C4-2B (cell line): ENCODE measurements at regions not wholly inside any gene's neighbourhood (a gene's known extent, or its start where the extent isn't known, plus 50 kb on each side); places are given as distances from the start of the nearest gene placed in this dataset.
"Not testable (repeated sequence)": the region's sequence is repeated elsewhere in the genome, so short reads cannot be mapped to it uniquely, and the experiment has no call there.

Experiments used
- H3K27ac ChIP-seq: fragments of 450-650 bp; 2 replicates; pipeline ENCODE4 v1.5.1; 2017
- ZFX ChIP-seq: fragments of 450-650 bp; IDR thresholded peaks from 2 replicates; pipeline ENCODE4 v1.6.1; 2017
- TF ChIP-seq, protein P1 (sequence below): fragments of 450-650 bp; conservative IDR thresholded peaks from 2 replicates; pipeline ENCODE4 v1.5.1; 2017; ENCODE audit warnings: mild to moderate bottlenecking

GRCh38 chr14:81772381-81772780 lies 238.7 kb upstream of the SEL1L start:
- no peak overlapping the region for H3K27ac ChIP-seq
- TF ChIP-seq, protein P1, sequence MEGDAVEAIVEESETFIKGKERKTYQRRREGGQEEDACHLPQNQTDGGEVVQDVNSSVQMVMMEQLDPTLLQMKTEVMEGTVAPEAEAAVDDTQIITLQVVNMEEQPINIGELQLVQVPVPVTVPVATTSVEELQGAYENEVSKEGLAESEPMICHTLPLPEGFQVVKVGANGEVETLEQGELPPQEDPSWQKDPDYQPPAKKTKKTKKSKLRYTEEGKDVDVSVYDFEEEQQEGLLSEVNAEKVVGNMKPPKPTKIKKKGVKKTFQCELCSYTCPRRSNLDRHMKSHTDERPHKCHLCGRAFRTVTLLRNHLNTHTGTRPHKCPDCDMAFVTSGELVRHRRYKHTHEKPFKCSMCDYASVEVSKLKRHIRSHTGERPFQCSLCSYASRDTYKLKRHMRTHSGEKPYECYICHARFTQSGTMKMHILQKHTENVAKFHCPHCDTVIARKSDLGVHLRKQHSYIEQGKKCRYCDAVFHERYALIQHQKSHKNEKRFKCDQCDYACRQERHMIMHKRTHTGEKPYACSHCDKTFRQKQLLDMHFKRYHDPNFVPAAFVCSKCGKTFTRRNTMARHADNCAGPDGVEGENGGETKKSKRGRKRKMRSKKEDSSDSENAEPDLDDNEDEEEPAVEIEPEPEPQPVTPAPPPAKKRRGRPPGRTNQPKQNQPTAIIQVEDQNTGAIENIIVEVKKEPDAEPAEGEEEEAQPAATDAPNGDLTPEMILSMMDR = no peak
- no peak for TF ChIP-seq ZFX

DNA sequence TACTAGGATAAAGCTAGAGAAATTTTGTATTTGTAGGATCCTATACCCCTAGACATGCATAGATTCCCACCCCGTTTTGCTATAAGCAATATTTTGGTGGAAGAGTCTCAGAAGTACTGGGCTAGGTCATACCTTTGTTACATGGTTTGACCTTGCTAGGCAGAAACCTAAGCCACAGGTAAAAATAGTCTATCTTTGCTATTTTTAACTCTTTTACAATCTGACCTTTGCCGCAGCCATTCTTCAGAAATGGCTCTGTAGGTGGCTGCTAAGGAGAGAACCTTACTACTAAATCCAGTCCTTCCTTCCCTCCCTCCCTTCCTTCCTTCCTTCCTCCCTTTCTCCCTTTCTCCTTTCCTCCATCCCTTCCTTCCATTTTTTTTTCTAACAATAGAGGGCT lies 242.9 kb upstream of the SEL1L start:
- TF ChIP-seq ZFX = no peak
- TF ChIP-seq, protein P1 = no peak
- H3K27ac ChIP-seq = no peak overlapping the region

GRCh38 chr14:81781798-81782197 lies 248.1 kb upstream of the SEL1L start:
- not testable (repeated sequence) for H3K27ac ChIP-seq

- no peak for TF ChIP-seq ZFX
- TF ChIP-seq, protein P1 = no peak
- H3K27ac ChIP-seq = no peak overlapping the region
These were observed 250.4 kb upstream of the SEL1L start for GRCh38 chr14:81784084-81784483.

DNA sequence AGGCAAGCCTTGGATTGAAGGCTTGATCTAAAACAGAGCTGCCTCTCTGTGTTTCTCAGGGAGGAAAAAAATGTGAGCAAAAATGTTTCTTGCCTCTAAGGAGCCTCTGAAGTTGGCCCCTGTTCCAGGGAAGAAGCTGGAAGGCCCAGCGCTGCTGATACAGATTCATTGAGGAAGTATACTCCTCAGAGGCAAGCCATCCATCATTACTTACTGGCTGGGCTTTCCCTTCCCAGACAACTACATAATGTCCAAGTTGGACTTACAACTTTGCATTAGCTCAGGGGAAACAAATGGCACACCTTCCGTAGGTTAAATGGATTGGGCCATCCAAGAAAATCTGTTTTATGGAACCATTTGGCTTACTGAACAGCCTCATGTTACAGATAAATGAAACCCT lies 263.7 kb upstream of the SEL1L start:
- TF ChIP-seq ZFX = no peak
- TF ChIP-seq, protein P1 = no peak
- H3K27ac ChIP-seq = no peak overlapping the region

DNA sequence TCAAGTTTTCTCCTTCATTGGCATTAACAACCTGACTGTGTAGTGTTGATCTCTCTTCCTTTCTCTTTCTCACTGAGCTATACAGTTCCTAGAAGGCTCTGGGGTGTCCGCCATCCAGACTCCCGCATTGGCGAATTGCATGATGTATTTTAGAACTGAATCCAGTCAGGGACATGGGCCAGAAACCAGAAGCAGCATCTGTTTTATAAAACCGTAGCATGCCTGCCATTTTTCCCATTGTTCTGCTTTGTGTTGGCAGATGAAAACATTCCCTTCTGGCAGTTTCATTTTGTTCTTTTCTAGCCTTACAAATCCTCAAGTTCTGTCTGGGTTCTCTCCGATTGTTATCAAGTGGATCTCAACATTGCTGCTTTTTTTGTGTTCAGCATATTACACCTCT lies 268.3 kb upstream of the SEL1L start:
- H3K27ac ChIP-seq = no peak overlapping the region
- no peak for TF ChIP-seq ZFX
- TF ChIP-seq, protein P1 = no peak

DNA sequence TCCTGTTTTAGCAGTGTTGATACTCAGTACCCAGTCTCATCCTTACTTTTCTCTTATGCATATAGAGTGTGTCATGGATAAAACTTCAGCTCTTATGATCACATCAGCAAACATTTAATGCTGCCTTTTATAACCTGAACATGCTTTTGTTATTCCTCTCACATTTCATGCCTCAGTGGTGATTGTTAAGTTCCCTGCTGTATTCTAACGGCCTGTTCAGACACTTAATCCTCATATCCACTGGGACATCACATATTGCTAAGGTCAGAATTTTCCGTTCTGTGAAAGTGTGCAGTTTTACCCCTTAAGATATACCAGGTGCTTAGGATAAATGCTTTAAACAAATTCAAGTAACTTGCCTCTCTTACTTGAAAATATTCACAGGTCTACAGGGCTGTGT lies 268.7 kb upstream of the SEL1L start:
- TF ChIP-seq, protein P1 = no peak
- TF ChIP-seq ZFX = no peak
- no peak overlapping the region for H3K27ac ChIP-seq

- H3K27ac ChIP-seq = no peak overlapping the region
- TF ChIP-seq, protein P1 = no peak
- TF ChIP-seq ZFX = no peak
These were observed 272.1 kb upstream of the SEL1L start for GRCh38 chr14:81805785-81806184.
